ENCODE measurements at regions not wholly inside any gene's neighbourhood (a gene's known extent, or its start where the extent isn't known, plus 50 kb on each side); places are given as distances from the start of the nearest gene placed in this dataset.

DNA sequence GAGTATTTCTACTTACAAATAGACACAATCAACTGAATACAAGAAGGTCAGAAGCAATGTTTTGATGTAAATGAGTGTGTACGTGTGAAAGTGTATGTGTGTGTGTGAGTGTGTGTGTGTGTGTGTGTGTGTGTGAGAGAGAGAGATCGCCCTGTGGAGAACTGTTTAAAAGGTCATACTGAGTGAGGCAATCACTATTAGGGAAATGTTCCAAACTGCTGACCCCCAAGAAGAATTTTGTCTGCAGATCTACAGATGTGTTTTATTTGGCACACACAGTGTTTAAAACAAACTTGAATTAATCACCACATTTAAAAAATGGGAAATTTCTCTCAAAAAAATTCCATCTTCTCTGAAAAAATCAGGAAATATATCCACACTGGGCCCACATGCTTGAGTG lies 1069.1 kb downstream of the SLC6A15 start:
- H3K4me1 ChIP-seq = no peaks in the 10 kb centered on the region
- H3K36me3 ChIP-seq (ENCODE audit: low read depth, missing control alignments) = no peaks in the 10 kb centered on the region
- intact Hi-C loops (cut with DNase I; ENCODE audit: low total_unique reads) = no loop called here
- 51 to 58% methylated on average over 2 of the region's 2 CpGs for WGBS, 2 donors
- no peaks in the 10 kb centered on the region for H3K27me3 ChIP-seq
- TF ChIP-seq, protein P1, sequence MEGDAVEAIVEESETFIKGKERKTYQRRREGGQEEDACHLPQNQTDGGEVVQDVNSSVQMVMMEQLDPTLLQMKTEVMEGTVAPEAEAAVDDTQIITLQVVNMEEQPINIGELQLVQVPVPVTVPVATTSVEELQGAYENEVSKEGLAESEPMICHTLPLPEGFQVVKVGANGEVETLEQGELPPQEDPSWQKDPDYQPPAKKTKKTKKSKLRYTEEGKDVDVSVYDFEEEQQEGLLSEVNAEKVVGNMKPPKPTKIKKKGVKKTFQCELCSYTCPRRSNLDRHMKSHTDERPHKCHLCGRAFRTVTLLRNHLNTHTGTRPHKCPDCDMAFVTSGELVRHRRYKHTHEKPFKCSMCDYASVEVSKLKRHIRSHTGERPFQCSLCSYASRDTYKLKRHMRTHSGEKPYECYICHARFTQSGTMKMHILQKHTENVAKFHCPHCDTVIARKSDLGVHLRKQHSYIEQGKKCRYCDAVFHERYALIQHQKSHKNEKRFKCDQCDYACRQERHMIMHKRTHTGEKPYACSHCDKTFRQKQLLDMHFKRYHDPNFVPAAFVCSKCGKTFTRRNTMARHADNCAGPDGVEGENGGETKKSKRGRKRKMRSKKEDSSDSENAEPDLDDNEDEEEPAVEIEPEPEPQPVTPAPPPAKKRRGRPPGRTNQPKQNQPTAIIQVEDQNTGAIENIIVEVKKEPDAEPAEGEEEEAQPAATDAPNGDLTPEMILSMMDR (IDR thresholded peaks at IDR 0.05) = no peak
- no peak for TF ChIP-seq POLR2A (IDR thresholded peaks at IDR 0.05)
- no peaks in the 10 kb centered on the region for H3K9me3 ChIP-seq
- H3K27ac ChIP-seq = no peak overlapping the region
- no peak for DNase-seq
- no peak overlapping the region for H3K4me3 ChIP-seq

DNA sequence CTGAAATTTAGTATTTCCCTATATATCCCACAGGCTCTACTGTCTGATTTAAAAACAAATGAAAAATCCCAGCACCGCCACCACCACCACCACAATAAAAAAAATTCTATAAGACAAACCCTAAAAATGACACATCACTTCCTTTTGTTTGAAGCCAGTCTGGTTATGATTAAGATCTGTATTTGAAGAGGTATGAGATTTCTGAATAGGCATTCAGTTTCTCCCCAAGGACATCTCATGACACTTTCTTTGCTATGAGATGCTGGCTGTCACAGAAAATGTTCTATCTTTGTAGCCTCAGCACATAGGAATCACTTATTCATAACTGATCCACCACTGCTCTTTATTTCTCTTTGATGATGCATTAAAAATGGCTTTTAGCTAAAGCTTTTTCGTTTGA lies 1071.0 kb downstream of the SLC6A15 start:
- DNase-seq = no peak
- 91 to 93% methylated on average over 2 of the region's 2 CpGs for WGBS, 2 donors
- H3K4me3 ChIP-seq = no peak overlapping the region
- TF ChIP-seq, protein P1 (IDR thresholded peaks at IDR 0.05) = no peak
- TF ChIP-seq POLR2A (IDR thresholded peaks at IDR 0.05) = no peak
- no peaks in the 10 kb centered on the region for H3K27me3 ChIP-seq
- no peaks in the 10 kb centered on the region for H3K9me3 ChIP-seq
- intact Hi-C loops (cut with DNase I; ENCODE audit: low total_unique reads) = no loop called here
- H3K36me3 ChIP-seq (ENCODE audit: low read depth, missing control alignments) = no peaks in the 10 kb centered on the region
- H3K27ac ChIP-seq = no peak overlapping the region
- no peaks in the 10 kb centered on the region for H3K4me1 ChIP-seq

DNA sequence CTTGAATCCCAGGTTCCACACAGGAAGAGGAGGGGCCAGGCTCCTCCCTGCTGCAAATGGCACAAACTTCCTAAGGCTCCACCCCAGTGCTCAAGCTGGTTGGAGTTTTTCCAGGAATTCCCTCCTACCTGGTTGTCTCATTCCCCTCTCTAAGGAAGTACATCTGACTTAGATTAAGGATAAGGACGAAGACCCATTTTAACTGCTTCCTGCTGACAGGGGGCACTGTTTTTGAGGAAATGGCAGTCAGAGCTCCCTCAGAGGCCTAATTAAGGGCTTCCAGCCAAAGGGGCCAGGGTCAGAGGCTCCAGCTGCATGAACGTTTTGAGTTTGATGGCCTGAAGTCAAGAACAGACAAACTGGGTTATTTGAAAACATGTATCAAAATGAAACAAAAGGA lies 1084.7 kb downstream of the SLC6A15 start:
- TF ChIP-seq, protein P1 (IDR thresholded peaks at IDR 0.05) = no peak
- no peak for TF ChIP-seq POLR2A (IDR thresholded peaks at IDR 0.05)
- H3K4me3 ChIP-seq = no peak overlapping the region
- no peaks in the 10 kb centered on the region for H3K9me3 ChIP-seq
- intact Hi-C loops (cut with DNase I; ENCODE audit: low total_unique reads) = no loop called here
- H3K27me3 ChIP-seq = no peaks in the 10 kb centered on the region
- no peaks in the 10 kb centered on the region for H3K36me3 ChIP-seq (ENCODE audit: low read depth, missing control alignments)
- H3K27ac ChIP-seq = no peak overlapping the region
- H3K4me1 ChIP-seq = peaks cover 14% of the 10 kb centered on the region
- 8 to 18% methylated on average over 2 of the region's 2 CpGs for WGBS, 2 donors
- DNase-seq = peak; percentile 81

DNA sequence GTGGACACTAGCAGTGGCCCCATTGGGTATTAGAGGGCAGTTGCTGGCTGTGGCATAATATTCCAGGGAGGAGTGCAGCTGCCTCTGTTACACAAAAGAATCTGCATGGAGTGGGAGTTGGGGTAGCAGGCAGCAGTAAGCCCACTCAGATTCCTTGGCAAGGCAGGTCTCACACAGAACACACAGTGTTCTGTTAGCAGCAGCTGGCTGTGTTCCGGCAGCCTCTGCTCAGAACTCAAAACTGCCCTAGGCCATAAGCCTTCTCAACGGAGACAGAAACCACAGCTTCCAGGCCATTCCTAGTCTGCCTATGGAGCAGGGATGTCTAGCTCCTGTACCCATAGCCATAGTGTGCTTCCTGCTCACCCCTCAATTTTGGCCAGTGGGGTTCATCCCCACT lies 1085.4 kb downstream of the SLC6A15 start:
- intact Hi-C loops (cut with DNase I; ENCODE audit: low total_unique reads) = no loop called here
- no peak overlapping the region for H3K4me3 ChIP-seq
- WGBS, 2 donors = 13% methylated on average over 2 of the region's 2 CpGs; no CpG with 5 or more reads in 1 of the 2 donors
- H3K9me3 ChIP-seq = no peaks in the 10 kb centered on the region
- peak overlapping the region in 1 of 2 donors; percentile 32 for H3K27ac ChIP-seq
- H3K27me3 ChIP-seq = no peaks in the 10 kb centered on the region
- TF ChIP-seq, protein P1 (IDR thresholded peaks at IDR 0.05) = no peak
- TF ChIP-seq POLR2A (IDR thresholded peaks at IDR 0.05) = no peak
- peaks cover 14% of the 10 kb centered on the region for H3K4me1 ChIP-seq
- no peak for DNase-seq
- no peaks in the 10 kb centered on the region for H3K36me3 ChIP-seq (ENCODE audit: low read depth, missing control alignments)

DNA sequence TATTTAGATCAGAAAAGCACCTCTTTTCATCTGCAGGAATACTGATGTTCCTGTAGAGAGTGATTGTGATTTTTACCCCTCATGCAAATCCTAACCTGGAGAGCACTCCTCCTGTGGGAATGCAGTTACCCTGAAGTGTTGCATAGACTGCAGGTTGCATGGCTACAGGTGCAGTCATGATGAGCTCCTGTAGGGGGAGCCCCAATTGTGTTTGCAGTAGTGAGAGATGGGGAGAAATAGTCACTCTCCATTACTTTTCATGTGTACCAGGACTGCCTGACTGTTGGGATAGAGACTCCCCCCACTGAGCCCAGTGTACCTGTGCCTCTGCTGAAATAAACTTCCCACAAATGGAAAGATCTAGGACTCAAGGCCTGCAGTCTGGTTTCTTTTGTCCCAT lies 1086.5 kb downstream of the SLC6A15 start:
- Histone ChIP-seq H3K4me3 (no peak overlapping the region), H3K4me1 (peaks cover 14% of the 10 kb centered on the region), H3K9me3 (no peaks in the 10 kb centered on the region), H3K36me3 (ENCODE audit: low read depth, missing control alignments) (no peaks in the 10 kb centered on the region), H3K27me3 (no peaks in the 10 kb centered on the region), H3K27ac (no peak overlapping the region)
- intact Hi-C loops (cut with DNase I; ENCODE audit: low total_unique reads) = no loop called here
- peak; percentile 58 for DNase-seq
- TF ChIP-seq, protein P1 (IDR thresholded peaks at IDR 0.05) = peak in 1 of 3 experiments; percentile 38
- TF ChIP-seq POLR2A (IDR thresholded peaks at IDR 0.05) = no peak
